ENCODE measurements at regions not wholly inside any gene's neighbourhood (a gene's known extent, or its start where the extent isn't known, plus 50 kb on each side); places are given as distances from the start of the nearest gene placed in this dataset.

- TF ChIP-seq CTCF (IDR thresholded peaks at IDR 0.05; ENCODE audit: insufficient read depth, low read depth, low read length), result no peak
- DNase-seq (ENCODE audit: low read depth), result no peak
Measured at GRCh38 chrX:69018416-69019072, 146.7 kb downstream of the PJA1 start.

GRCh38 chrX:69016293-69016941 is 148.8 kb downstream of the PJA1 start:
- no peak overlapping the region for H3K4me3 ChIP-seq (ENCODE audit: low read depth, low read length)
- TF ChIP-seq CTCF (IDR thresholded peaks at IDR 0.05; ENCODE audit: insufficient read depth, low read depth, low read length), result no peak
- DNase-seq (ENCODE audit: low read depth), result no peak

More at GRCh38 chrX:69018416-69019072, 146.7 kb downstream of the PJA1 start:
- H3K4me3 ChIP-seq (ENCODE audit: low read depth, low read length), result no peak overlapping the region

GRCh38 chrX:69015564-69016292 is 149.5 kb downstream of the PJA1 start:
- TF ChIP-seq CTCF (IDR thresholded peaks at IDR 0.05; ENCODE audit: insufficient read depth, low read depth, low read length), result no peak
- DNase-seq (ENCODE audit: low read depth), result no peak
- H3K4me3 ChIP-seq (ENCODE audit: low read depth, low read length), result no peak overlapping the region

GRCh38 chrX:69015156-69015555 is 150.1 kb downstream of the PJA1 start:
- no peak overlapping the region for H3K4me3 ChIP-seq (ENCODE audit: low read depth, low read length)
- TF ChIP-seq CTCF (IDR thresholded peaks at IDR 0.05; ENCODE audit: insufficient read depth, low read depth, low read length), result no peak
- DNase-seq (ENCODE audit: low read depth), result no peak

- no peak overlapping the region for H3K4me3 ChIP-seq (ENCODE audit: low read depth, low read length)
- DNase-seq (ENCODE audit: low read depth), result no peak
- TF ChIP-seq CTCF (IDR thresholded peaks at IDR 0.05; ENCODE audit: insufficient read depth, low read depth, low read length), result no peak
Measured at GRCh38 chrX:69014200-69014599, 151.1 kb downstream of the PJA1 start.

- DNase-seq (ENCODE audit: low read depth), result no peak
- H3K4me3 ChIP-seq (ENCODE audit: low read depth, low read length), result no peak overlapping the region
- TF ChIP-seq CTCF (IDR thresholded peaks at IDR 0.05; ENCODE audit: insufficient read depth, low read depth, low read length), result no peak
Measured at GRCh38 chrX:69010339-69010738, 154.9 kb downstream of the PJA1 start.

Data from fibroblast of villous mesenchyme (primary cell).